Right renal pelvis (tissue), 4 donors: ENCODE measurements at regions not wholly inside any gene's neighbourhood (a gene's known extent, or its start where the extent isn't known, plus 50 kb on each side); places are given as distances from the start of the nearest gene placed in this dataset.

Experiments used
- DNase-seq, 4 donors: peaks; one replicate each; pipeline ENCODE4 v3.0.0-alpha.2; 2013; ENCODE audit warnings: low read depth in 4 of 4, low spot score in 3 of 4, missing footprints in 1 of 4

DNA sequence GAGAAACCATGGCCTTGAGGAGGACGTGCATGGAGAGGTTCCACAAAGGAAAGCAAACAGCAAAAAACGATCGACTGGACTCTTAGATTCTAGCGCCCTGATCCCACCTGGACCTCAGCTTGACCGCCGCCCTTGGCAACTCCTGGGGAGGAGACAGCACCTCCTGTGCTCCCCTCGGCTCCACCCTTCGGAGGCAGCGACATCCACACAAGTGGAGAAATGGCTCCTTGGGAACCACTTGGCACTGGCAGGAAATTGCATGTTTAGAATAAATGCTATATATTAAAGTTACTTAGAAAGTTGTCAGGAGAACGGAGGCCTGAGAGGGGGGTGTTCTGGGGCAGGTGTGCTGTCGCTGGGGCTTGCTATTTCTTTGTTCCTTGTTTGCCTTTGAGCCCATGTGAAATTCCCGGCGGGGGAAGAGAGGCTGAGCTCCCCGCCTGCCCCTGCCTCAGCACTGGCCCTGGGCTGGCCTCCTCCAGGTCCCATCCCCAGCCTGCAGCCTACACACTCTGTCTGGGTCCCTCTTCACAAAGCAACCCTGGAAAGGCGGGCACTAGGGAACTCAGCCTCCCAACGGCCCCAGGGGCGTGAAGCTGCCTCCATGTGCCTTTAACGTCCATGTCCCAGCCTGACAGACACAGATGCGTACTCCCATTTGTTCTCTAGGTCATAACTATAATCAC, 395.3 kb downstream of the BRD1 start:
- no peak for DNase-seq

- DNase-seq, result no peak
Measured at GRCh38 chr22:49431551-49431950, 396.1 kb downstream of the BRD1 start.

DNA sequence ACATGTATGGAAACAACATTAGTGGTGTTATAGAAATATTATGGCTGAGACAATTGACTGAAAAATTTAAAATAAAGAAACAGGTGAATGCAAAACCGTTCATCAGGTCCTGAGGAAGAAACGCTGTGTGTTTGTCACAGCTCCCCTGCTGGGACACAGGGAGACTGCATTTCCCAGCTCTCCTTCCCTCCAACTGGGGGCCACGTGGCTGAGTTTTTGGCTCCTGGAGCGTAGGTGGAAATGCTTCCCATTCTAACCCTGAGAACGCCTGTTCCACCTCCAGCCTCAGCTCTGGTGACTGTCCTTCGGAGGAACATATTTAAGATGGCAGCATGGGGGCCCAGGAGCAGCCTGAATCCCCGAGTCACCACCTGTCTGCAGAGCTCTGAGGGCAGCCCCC, 398.6 kb downstream of the BRD1 start:
- DNase-seq, result no peak

DNA sequence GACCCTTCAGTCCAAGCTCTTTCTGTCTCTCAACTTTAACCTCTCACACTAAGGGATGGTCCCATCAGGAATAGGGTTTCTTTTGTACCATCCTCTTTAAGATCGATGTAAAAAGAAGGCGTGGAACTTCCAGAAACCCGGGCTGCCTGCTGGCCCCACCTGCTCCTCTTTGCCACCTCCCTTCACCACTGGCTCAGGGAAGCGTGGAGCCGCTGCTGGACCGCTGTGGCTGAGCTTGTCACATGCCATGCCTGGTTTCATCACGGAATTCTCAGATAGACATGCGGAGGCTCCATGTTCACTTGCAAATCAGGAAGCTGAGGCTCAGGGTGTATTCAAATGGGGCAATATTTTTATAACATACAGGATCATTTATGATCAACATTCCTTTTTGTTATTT, 399.7 kb downstream of the BRD1 start:
- DNase-seq, result no peak

DNA sequence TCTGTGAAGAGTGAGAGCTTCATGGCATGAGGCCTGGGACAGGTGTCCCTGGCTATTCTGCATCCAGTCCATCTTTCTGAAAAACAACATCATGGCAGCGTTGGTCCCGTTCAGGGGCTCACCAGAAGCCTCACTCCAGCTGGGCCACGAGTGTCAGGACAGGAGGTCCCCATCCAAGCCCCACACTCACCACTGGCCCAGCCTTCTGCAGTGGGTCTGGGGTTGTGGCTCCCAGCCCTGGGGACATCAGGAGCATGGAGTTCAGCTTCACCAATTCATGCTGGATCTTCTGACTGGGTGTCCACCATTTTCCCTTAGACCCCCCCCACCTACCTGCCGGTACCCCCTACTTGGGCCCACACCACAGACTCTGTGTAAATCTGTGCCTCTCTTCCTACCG, 400.3 kb downstream of the BRD1 start:
- DNase-seq, result no peak

- DNase-seq, result no peak
Measured at GRCh38 chr22:49426618-49427266, 400.9 kb downstream of the BRD1 start.

DNA sequence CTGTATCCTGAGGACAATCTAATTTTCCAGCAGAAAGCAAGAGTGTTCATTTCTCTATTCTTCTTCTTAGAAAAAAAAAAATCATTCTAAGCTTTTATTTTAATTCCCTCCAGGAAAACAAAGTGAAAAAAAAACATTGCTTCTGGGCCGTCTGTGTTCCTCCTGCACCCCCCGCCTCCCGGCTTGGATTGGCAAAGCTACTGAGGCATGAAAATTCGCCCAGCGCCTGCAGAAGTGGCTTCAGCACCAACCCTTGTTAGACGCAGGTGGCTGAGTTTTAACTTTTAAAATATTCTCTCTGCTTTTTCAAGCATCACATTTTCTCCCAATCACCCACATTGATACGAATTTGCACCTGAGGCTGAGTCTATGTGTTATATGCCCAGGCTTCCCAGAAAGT, 401.6 kb downstream of the BRD1 start:
- DNase-seq, result no peak

GRCh38 chr22:49425356-49425755, 402.3 kb downstream of the BRD1 start:
- no peak for DNase-seq

DNA sequence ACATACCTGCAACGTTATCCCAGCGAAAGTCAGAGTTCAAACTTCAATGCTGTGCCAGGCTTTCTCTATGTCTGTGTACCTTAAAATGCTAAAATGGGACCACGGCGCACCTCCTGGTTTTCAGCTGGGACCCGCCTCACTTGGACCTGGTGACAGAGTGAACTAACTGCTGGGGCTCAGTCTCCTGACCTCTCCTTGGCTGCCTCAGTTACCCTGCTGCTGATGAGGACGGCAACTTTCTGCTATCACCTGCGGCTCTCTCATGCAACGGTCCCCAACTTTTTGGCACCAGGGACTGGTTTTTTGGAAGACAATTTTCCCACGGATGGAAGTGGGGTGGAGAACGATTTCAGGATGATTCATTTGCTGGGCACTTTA, 402.8 kb downstream of the BRD1 start:
- DNase-seq, result no peak

GRCh38 chr22:49423125-49423650, 404.5 kb downstream of the BRD1 start:
- DNase-seq, result no peak

DNA sequence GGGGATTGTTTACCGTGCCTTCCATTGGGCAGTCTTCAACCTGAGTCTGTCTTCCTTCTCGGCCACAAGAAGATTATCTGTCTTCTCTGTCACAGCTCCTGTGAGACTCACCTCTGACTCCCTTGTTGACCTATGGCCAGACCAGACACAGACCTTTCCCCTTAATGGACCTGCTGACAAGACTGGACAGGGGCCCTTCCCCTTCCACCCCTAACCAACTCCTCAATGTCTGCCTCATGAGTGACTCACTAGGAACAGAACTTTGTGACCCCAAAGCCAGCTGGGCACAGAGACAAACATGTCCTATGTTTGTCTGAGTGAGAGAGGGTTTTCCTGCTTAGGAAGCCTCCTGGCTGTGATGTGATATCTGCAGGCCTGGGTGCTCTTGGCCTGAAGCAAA, 405.0 kb downstream of the BRD1 start:
- no peak for DNase-seq

DNA sequence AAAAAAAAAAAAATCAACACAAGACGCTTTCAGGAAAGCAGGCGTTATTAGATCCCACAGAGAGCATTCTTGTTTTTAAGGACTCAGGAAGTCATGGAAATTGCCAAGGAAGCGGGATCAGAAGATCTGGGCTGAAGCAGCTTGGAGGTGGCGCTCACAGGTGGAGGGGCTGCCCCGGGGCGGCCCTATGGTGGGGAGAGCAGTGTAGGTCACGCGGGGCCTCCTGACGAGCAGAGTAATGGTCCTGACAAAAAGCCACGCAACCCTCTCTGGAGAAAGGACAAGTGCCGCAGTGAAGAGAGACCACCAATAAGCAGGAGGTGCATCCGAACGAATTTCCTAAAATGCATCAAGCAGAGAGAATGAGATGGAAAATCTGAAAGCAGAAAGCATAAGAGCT, 407.0 kb downstream of the BRD1 start:
- no peak for DNase-seq

DNA sequence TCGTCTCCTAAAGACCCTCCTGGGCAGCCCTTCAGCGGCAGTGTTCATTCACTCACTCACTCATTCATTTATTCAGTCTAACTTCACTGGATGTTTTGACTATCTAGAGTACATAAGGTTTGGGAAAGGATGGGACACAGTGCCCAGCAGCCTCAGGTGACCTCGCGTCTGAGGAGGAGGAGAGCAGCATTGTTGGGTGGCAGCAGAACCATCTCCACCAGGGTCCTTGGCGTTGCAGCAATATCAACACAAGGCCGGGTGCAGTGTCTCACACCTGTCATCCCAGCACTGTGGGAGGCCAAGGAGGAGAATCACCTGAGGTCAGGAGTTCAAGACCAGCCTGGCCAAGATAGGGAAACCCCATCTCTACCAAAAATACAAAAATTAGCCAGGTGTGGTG, 408.0 kb downstream of the BRD1 start:
- DNase-seq, result no peak

GRCh38 chr22:49418943-49419342, 408.7 kb downstream of the BRD1 start:
- DNase-seq, result no peak

DNA sequence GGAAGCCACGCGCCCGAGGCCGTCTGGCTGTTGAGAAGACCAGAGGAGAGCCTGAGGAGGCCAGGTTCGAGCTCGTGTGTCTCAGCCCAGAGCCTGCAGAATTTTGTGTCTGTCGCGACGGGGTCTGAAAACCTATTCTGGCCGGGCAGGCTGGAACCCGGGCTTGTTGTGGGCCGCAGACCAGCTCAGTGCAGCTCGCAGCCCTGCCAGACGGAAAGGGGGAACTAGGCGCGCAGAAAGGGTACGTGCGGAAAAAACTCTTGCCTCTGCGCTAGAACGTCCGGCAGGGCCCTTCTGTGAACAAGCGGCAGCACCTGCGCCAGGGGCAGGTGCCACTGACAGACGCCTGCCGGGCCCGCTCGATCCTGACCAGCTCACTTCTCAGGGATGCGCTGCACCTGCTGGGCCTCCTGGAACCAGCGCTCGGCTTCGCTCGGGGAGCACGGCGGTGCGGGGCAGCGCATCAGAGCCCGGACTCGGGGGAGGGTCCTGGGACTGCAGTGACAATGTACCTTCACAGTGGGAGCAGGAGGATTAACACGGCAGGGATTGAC, 409.3 kb downstream of the BRD1 start:
- no peak for DNase-seq

DNA sequence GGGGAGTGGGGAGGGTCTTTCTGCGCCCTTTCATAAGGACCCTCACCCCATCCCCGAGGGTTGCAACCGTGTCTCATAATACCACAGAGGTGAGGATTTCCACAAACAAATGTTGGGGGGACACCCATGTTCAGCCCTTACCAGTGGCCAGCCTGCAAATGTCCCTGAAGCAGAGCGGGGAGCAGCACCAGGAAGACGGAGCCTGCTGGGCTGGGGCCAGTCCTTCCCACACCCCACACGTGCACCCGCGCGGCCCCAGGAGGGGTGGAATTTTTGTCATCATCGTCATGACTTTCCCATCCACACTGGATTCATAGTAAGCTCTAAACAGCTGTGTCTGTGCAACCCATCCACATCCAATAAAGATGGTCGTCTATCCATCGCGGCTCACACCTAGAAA, 409.8 kb downstream of the BRD1 start:
- no peak for DNase-seq

- no peak for DNase-seq
Measured at GRCh38 chr22:49417326-49417725, 410.3 kb downstream of the BRD1 start.

- no peak for DNase-seq
Measured at GRCh38 chr22:49415151-49415951, 412.3 kb downstream of the BRD1 start.

GRCh38 chr22:49413551-49413950, 414.1 kb downstream of the BRD1 start:
- DNase-seq, result no peak

GRCh38 chr22:49413146-49413545, 414.5 kb downstream of the BRD1 start:
- DNase-seq, result no peak

GRCh38 chr22:49412236-49412635, 415.4 kb downstream of the BRD1 start:
- no peak for DNase-seq
